ENCODE measurements at regions not wholly inside any gene's neighbourhood (a gene's known extent, or its start where the extent isn't known, plus 50 kb on each side); places are given as distances from the start of the nearest gene placed in this dataset.
A peak's percentile ranks its signal among the peaks of the same experiment; 100 is the strongest.

- Histone ChIP-seq H3K27ac (no peak overlapping the region), H3K4me1 (peaks cover 0 to 10% of the 10 kb centered on the region in 2 donors), H3K4me3 (peak overlapping the region; percentile 29 to 66 (median 51)), H3K36me3 (no peaks in the 10 kb centered on the region), H3K27me3 (peaks cover 5 to 64% of the 10 kb centered on the region in 2 donors), H3K9me3 (no peaks in the 10 kb centered on the region)
- DNase-seq (ENCODE audit: low spot score in 2 of 2) = no peak
- intact Hi-C loops (cut with DNase I; ENCODE audit: low total_unique reads) = no loop called here
- TF ChIP-seq POLR2A (IDR thresholded peaks at IDR 0.05) (no peak), CTCF (IDR thresholded peaks at IDR 0.05) (no peak), POLR2AphosphoS5 (IDR thresholded peaks at IDR 0.05) (no peak)
Measured at GRCh38 chr7:128167791-128168666, 73.0 kb upstream of the LEP start.

GRCh38 chr7:128168667-128169210 lies 72.3 kb upstream of the LEP start:
- Histone ChIP-seq H3K27me3 (peaks cover 5 to 63% of the 10 kb centered on the region in 2 donors), H3K27ac (no peak overlapping the region), H3K4me3 (no peak overlapping the region), H3K9me3 (no peaks in the 10 kb centered on the region), H3K36me3 (no peaks in the 10 kb centered on the region), H3K4me1 (peaks cover 0 to 10% of the 10 kb centered on the region in 2 donors)
- TF ChIP-seq POLR2A (IDR thresholded peaks at IDR 0.05) (no peak), CTCF (IDR thresholded peaks at IDR 0.05) (no peak), POLR2AphosphoS5 (IDR thresholded peaks at IDR 0.05) (no peak)
- no peak for DNase-seq (ENCODE audit: low spot score in 2 of 2)
- intact Hi-C loops (cut with DNase I; ENCODE audit: low total_unique reads) = no loop called here

- intact Hi-C loops (cut with DNase I; ENCODE audit: low total_unique reads) = no loop called here
- Histone ChIP-seq H3K4me1 (peaks cover 0 to 10% of the 10 kb centered on the region in 2 donors), H3K9me3 (no peaks in the 10 kb centered on the region), H3K27ac (no peak overlapping the region), H3K27me3 (peaks cover 5 to 52% of the 10 kb centered on the region in 2 donors), H3K36me3 (no peaks in the 10 kb centered on the region), H3K4me3 (no peak overlapping the region)
- no peak for TF ChIP-seq POLR2A (IDR thresholded peaks at IDR 0.05)
- no peak for TF ChIP-seq CTCF (IDR thresholded peaks at IDR 0.05)
- no peak for TF ChIP-seq POLR2AphosphoS5 (IDR thresholded peaks at IDR 0.05)
- DNase-seq (ENCODE audit: low spot score in 2 of 2) = no peak
Measured at GRCh38 chr7:128170461-128170860, 70.6 kb upstream of the LEP start.

- DNase-seq (ENCODE audit: low spot score in 2 of 2) = no peak
- intact Hi-C loops (cut with DNase I; ENCODE audit: low total_unique reads) = no loop called here
- Histone ChIP-seq H3K4me3 (no peak overlapping the region), H3K36me3 (no peaks in the 10 kb centered on the region), H3K9me3 (no peaks in the 10 kb centered on the region), H3K27me3 (peaks cover 5 to 43% of the 10 kb centered on the region in 2 donors), H3K4me1 (peaks cover 0 to 10% of the 10 kb centered on the region in 2 donors), H3K27ac (no peak overlapping the region)
- no peak for TF ChIP-seq CTCF (IDR thresholded peaks at IDR 0.05)
- TF ChIP-seq POLR2A (IDR thresholded peaks at IDR 0.05) = no peak
- TF ChIP-seq POLR2AphosphoS5 (IDR thresholded peaks at IDR 0.05) = no peak
Measured at GRCh38 chr7:128171342-128171918, 69.6 kb upstream of the LEP start.

GRCh38 chr7:128172151-128172550 lies 68.9 kb upstream of the LEP start:
- H3K4me1 ChIP-seq = peaks cover 0 to 10% of the 10 kb centered on the region in 2 donors
- H3K36me3 ChIP-seq = no peaks in the 10 kb centered on the region
- H3K4me3 ChIP-seq = no peak overlapping the region
- TF ChIP-seq CTCF (IDR thresholded peaks at IDR 0.05) = no peak
- no peak for TF ChIP-seq POLR2A (IDR thresholded peaks at IDR 0.05)
- TF ChIP-seq POLR2AphosphoS5 (IDR thresholded peaks at IDR 0.05) = no peak
- no peaks in the 10 kb centered on the region for H3K9me3 ChIP-seq
- DNase-seq (ENCODE audit: low spot score in 2 of 2) = no peak
- peaks cover 5 to 35% of the 10 kb centered on the region in 2 donors for H3K27me3 ChIP-seq
- H3K27ac ChIP-seq = no peak overlapping the region
- intact Hi-C loops (cut with DNase I; ENCODE audit: low total_unique reads) = no loop called here
